GM23248 (cell line): ENCODE measurements at regions not wholly inside any gene's neighbourhood (a gene's known extent, or its start where the extent isn't known, plus 50 kb on each side); places are given as distances from the start of the nearest gene placed in this dataset.

ENCODE experiments used
- DNase-seq: peaks from one replicate; pipeline ENCODE4 v3.0.0-alpha.2; 2015
- H2AFZ ChIP-seq: fragments of 200-600 bp; sonication (generic); 2 replicates; pipeline ENCODE4 v1.6.1; 2016; ENCODE audit warnings: antibody characterized with exemption
- H3F3A ChIP-seq: fragments of 200-600 bp; sonication (generic); 2 replicates; pipeline ENCODE4 v1.6.1; 2016; ENCODE audit warnings: mild to moderate bottlenecking, antibody characterized with exemption, mixed run types; ENCODE audit not compliant: insufficient read depth
- H3K27ac ChIP-seq: fragments of 200-600 bp; sonication (generic); 2 replicates; pipeline ENCODE4 v1.5.1; 2016; ENCODE audit warnings: mild to moderate bottlenecking
- H3K27me3 ChIP-seq: fragments of 200-600 bp; sonication (generic); replicated peaks from 2 replicates; pipeline ENCODE4 v1.6.1; 2016; ENCODE audit warnings: mild to moderate bottlenecking; ENCODE audit not compliant: insufficient read depth
- H3K36me3 ChIP-seq: fragments of 200-600 bp; sonication (generic); 2 replicates; pipeline ENCODE4 v1.6.1; 2016; ENCODE audit warnings: low read depth, mild to moderate bottlenecking
- H3K4me1 ChIP-seq: fragments of 200-600 bp; sonication (generic); 2 replicates; pipeline ENCODE4 v1.6.1; 2016; ENCODE audit warnings: mild to moderate bottlenecking; ENCODE audit not compliant: insufficient read depth
- H3K4me2 ChIP-seq: fragments of 200-600 bp; sonication (generic); one replicate; pipeline ENCODE4 v1.6.1; 2016; ENCODE audit warnings: mild to moderate bottlenecking; ENCODE audit not compliant: unreplicated experiment
- H3K4me3 ChIP-seq: fragments of 200-600 bp; sonication (generic); 2 replicates; pipeline ENCODE4 v1.5.1; 2016; ENCODE audit warnings: mild to moderate bottlenecking
- H3K79me2 ChIP-seq: fragments of 200-600 bp; sonication (generic); 2 replicates; pipeline ENCODE4 v1.6.1; 2016; ENCODE audit warnings: mild to moderate bottlenecking; ENCODE audit not compliant: insufficient read depth
- H3K9ac ChIP-seq: fragments of 200-600 bp; sonication (generic); 2 replicates; pipeline ENCODE4 v1.6.1; 2016; ENCODE audit warnings: mild to moderate bottlenecking
- H3K9me2 ChIP-seq: fragments of 200-600 bp; sonication (generic); 2 replicates; pipeline ENCODE4 v1.6.1; 2016; ENCODE audit warnings: mixed run types, mild to moderate bottlenecking, moderate library complexity; ENCODE audit not compliant: insufficient read depth
- H3K9me3 ChIP-seq: fragments of 200-600 bp; sonication (generic); one replicate; pipeline ENCODE4 v1.6.1; 2017; ENCODE audit warnings: low read depth
- H4K20me1 ChIP-seq: fragments of 200-600 bp; sonication (generic); 2 replicates; pipeline ENCODE4 v1.6.0; 2016; ENCODE audit not compliant: insufficient read depth
- EZH2 ChIP-seq: fragments of 200-600 bp; sonication (generic); IDR thresholded peaks from 2 replicates; pipeline ENCODE4 v1.6.1; 2018; ENCODE audit warnings: antibody characterized with exemption, mild to moderate bottlenecking; ENCODE audit not compliant: insufficient read depth, poor library complexity, severe bottlenecking
- EZH2phosphoT487 ChIP-seq: fragments of 200-600 bp; sonication (generic); IDR thresholded peaks from 2 replicates; pipeline ENCODE4 v1.6.1; 2018; ENCODE audit warnings: antibody characterized with exemption, moderate library complexity, mild to moderate bottlenecking, low read depth; ENCODE audit not compliant: insufficient read depth
- WGBS, 2 experiments: methylation state at CpG; one replicate each; pipeline ENCODE4 v1.1.6; 2015 to 2017; ENCODE audit warnings: low lambda C conversion rate in 2 of 2, low coverage in 1 of 2; ENCODE audit errors: missing lambda C conversion rate in 2 of 2; 5-methylcytosine and 5-hydroxymethylcytosine counted together
- in situ Hi-C: fragments of 300-500 bp; cut with MboI; formaldehyde crosslinking; loops from 2 replicates; pipeline ENCODE4 v1.15.0; 2020

DNA sequence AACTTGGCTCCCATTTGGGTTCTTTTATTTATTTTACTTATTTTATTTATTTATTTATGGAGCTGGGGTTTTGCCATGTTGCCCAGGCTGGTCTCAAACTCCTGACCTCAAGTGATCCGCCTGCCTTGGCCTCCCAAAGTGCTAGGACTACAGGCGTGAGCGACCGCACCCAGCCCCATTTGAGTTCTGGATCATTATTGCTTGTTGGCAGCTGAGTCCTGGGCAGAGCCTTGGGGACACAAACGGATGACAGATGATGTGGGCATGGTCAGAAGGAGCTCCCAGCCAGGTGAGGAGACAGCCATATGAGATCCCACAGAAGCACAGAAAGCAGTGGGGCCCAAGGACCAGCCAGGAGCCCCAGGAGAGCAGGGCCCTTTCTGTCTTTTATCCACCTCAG is 254.0 kb downstream of the MATN1 start:
- in situ Hi-C loops = no loop called here
- Histone ChIP-seq H3K9me2 (no peaks in the 10 kb centered on the region), H3K27ac (no peak overlapping the region), H3K4me3 (no peak overlapping the region), H3K9me3 (no peaks in the 10 kb centered on the region), H3F3A (no peaks in the 10 kb centered on the region), H3K9ac (no peak overlapping the region), H2AFZ (no peak overlapping the region), H3K4me2 (no peak overlapping the region), H4K20me1 (no peaks in the 10 kb centered on the region), H3K36me3 (no peaks in the 10 kb centered on the region), H3K4me1 (no peaks in the 10 kb centered on the region), H3K27me3 (0 out of 2 replicates have a peak, but pooled peaks cover 3% of the 10 kb centered on the region), H3K79me2 (no peaks in the 10 kb centered on the region)
- no peak for DNase-seq
- WGBS, 2 experiments = 41 to 46% methylated on average over 5 of the region's 5 CpGs
- no peak for TF ChIP-seq EZH2phosphoT487
- TF ChIP-seq EZH2 = no peak

DNA sequence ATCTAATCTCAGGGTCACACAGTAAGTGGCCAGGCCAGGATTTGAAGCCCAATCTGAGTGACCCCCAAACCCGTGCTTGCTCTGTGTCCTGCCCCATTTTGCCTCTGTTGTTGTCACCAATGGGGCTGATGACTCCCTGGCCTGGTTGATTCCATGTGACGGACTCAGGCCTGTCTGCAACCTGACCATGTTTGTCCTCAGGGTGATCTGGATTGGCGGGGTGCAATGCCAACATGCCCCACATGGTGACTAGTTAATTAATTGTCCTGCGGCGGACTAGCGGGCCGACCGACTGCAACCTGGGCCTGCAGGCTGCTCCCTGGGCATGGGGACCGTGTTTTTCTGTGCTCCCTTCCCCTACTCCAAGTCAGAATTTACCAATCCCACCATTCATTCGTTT is 256.3 kb downstream of the MATN1 start:
- in situ Hi-C loops = no loop called here
- Histone ChIP-seq H3F3A (no peaks in the 10 kb centered on the region), H3K27me3 (no peaks in the 10 kb centered on the region), H3K27ac (no peak overlapping the region), H3K9me3 (no peaks in the 10 kb centered on the region), H3K36me3 (no peaks in the 10 kb centered on the region), H3K4me1 (no peaks in the 10 kb centered on the region), H3K9ac (no peak overlapping the region), H3K4me3 (no peak overlapping the region), H3K79me2 (no peaks in the 10 kb centered on the region), H3K4me2 (no peak overlapping the region), H2AFZ (no peak overlapping the region), H3K9me2 (no peaks in the 10 kb centered on the region), H4K20me1 (no peaks in the 10 kb centered on the region)
- WGBS, 2 experiments = 59 to 71% methylated on average over 10 of the region's 10 CpGs
- TF ChIP-seq EZH2phosphoT487 = no peak
- TF ChIP-seq EZH2 = no peak
- DNase-seq = no peak

DNA sequence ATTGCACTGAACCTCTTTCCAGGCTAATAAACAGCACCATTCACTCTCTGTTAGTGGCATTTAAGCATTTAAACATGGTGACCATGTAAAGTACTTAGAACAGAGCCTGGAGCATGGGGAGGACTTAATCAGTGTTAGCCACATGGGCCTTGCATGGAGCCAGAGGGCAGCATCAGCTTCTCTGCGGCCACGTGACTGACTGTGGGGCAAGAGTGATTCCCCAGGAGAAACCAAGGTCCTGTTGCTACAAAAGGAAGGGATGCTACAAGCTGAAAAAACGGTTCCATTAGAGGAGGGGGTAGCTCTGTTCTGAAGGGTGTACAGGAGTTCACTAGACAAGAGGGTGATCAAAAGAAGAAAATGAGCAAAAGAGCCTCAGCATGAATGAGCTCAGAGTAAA is 256.8 kb downstream of the MATN1 start:
- no peak overlapping the region for H3K9ac ChIP-seq
- no peaks in the 10 kb centered on the region for H3K4me1 ChIP-seq
- no peaks in the 10 kb centered on the region for H3K9me2 ChIP-seq
- 35 to 44% methylated on average over 3 of the region's 3 CpGs for WGBS, 2 experiments
- H3K27me3 ChIP-seq = no peaks in the 10 kb centered on the region
- no peak for TF ChIP-seq EZH2
- TF ChIP-seq EZH2phosphoT487 = no peak
- no peak overlapping the region for H2AFZ ChIP-seq
- H3K4me3 ChIP-seq = no peak overlapping the region
- H3F3A ChIP-seq = no peaks in the 10 kb centered on the region
- in situ Hi-C loops = no loop called here
- no peaks in the 10 kb centered on the region for H3K36me3 ChIP-seq
- H4K20me1 ChIP-seq = no peaks in the 10 kb centered on the region
- no peaks in the 10 kb centered on the region for H3K79me2 ChIP-seq
- no peaks in the 10 kb centered on the region for H3K9me3 ChIP-seq
- H3K4me2 ChIP-seq = no peak overlapping the region
- no peak for DNase-seq
- no peak overlapping the region for H3K27ac ChIP-seq

DNA sequence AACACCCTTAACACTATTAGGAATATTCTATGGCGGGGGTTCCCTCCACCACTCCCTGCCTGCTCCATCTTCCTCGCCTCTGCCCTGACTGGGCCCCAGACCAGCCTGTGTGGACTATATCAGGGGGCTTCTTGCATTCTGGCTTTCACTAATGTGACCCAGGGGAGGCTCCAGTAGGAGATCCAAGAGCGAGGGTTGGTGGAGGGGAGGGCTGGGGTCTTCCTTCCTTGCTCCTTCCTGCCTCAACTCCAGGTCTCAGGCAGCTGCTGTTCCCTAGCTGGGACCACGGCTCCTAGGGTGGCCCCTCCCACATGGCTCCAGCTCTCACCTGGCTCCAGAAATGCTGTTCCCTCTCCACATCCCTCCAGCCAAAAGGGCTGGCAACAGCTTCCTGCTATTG is 257.4 kb downstream of the MATN1 start:
- WGBS, 2 experiments = 22 to 36% methylated on average over 4 of the region's 4 CpGs

DNA sequence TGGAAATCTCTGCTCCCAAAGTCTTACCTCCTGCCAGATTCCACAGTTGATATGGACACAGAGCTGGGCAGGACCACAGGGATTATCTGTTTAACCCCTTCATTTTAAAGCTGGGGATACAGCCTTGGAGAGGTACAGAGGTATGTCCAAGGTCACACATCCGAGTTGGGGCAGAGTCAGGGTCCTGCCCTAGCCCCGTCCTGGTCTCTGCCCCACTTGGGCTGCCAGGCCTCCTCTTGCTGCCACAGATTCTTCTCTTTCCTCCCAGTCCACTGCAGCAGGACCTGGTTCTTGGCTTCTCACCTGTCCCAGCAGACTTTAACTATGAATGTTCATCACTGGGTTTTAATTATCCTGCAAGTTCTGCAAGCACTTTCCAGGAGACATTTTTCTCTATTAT is 258.3 kb downstream of the MATN1 start:
- in situ Hi-C loops = no loop called here
- 34 to 45% methylated on average over 2 of the region's 2 CpGs for WGBS, 2 experiments
- Histone ChIP-seq H3K4me2 (no peak overlapping the region), H3K36me3 (no peaks in the 10 kb centered on the region), H3K27ac (no peak overlapping the region), H2AFZ (no peak overlapping the region), H3K9me2 (no peaks in the 10 kb centered on the region), H3K79me2 (no peaks in the 10 kb centered on the region), H4K20me1 (no peaks in the 10 kb centered on the region), H3K4me1 (no peaks in the 10 kb centered on the region), H3K4me3 (no peak overlapping the region), H3K9me3 (no peaks in the 10 kb centered on the region), H3K27me3 (no peaks in the 10 kb centered on the region), H3K9ac (no peak overlapping the region), H3F3A (no peaks in the 10 kb centered on the region)
- TF ChIP-seq EZH2 = no peak
- DNase-seq = no peak

More for the DNA sequence above, 257.4 kb downstream of the MATN1 start:
- Histone ChIP-seq H3K27ac (no peak overlapping the region), H3K9me2 (no peaks in the 10 kb centered on the region), H3K9me3 (no peaks in the 10 kb centered on the region), H3F3A (no peaks in the 10 kb centered on the region), H3K4me2 (no peak overlapping the region), H3K79me2 (no peaks in the 10 kb centered on the region), H2AFZ (no peak overlapping the region), H3K27me3 (no peaks in the 10 kb centered on the region), H4K20me1 (no peaks in the 10 kb centered on the region), H3K4me3 (no peak overlapping the region), H3K4me1 (no peaks in the 10 kb centered on the region), H3K36me3 (no peaks in the 10 kb centered on the region), H3K9ac (no peak overlapping the region)
- no peak for DNase-seq
- TF ChIP-seq EZH2 (no peak), EZH2phosphoT487 (no peak)
- in situ Hi-C loops = no loop called here
